ENCODE measurements at regions not wholly inside any gene's neighbourhood (a gene's known extent, or its start where the extent isn't known, plus 50 kb on each side); places are given as distances from the start of the nearest gene placed in this dataset.

GRCh38 chr4:42330002-42330592 lies 67.2 kb upstream of the SHISA3 start:
- TF ChIP-seq, protein P1, sequence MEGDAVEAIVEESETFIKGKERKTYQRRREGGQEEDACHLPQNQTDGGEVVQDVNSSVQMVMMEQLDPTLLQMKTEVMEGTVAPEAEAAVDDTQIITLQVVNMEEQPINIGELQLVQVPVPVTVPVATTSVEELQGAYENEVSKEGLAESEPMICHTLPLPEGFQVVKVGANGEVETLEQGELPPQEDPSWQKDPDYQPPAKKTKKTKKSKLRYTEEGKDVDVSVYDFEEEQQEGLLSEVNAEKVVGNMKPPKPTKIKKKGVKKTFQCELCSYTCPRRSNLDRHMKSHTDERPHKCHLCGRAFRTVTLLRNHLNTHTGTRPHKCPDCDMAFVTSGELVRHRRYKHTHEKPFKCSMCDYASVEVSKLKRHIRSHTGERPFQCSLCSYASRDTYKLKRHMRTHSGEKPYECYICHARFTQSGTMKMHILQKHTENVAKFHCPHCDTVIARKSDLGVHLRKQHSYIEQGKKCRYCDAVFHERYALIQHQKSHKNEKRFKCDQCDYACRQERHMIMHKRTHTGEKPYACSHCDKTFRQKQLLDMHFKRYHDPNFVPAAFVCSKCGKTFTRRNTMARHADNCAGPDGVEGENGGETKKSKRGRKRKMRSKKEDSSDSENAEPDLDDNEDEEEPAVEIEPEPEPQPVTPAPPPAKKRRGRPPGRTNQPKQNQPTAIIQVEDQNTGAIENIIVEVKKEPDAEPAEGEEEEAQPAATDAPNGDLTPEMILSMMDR (IDR thresholded peaks at IDR 0.05) = no peak
- no peak for TF ChIP-seq POLR2AphosphoS5 (IDR thresholded peaks at IDR 0.05; ENCODE audit: low read depth, low read length)

Measured in Panc1 (cell line).